ENCODE measurements at regions not wholly inside any gene's neighbourhood (a gene's known extent, or its start where the extent isn't known, plus 50 kb on each side); places are given as distances from the start of the nearest gene placed in this dataset.
A peak's percentile ranks its signal among the peaks of the same experiment; 100 is the strongest.

DNA sequence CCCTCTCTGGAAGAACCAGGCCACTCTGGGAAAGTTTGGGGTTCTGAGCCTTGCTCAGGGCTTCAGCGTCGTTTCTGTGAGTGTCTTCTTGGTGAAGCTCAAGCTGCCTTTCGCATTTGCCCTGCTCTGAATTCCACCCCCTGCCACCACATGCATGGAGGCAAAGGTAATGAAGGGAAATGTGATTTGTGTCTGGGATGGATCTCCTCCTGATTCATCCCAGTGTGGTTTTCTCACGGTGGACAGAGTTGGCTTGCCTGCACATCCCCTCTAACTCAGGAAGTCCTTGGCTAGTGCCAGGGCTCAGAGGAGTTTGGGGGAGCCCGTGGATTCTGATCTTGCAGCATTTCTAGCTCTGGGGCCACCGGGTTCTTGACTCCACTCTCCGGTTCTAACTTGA lies 173.6 kb upstream of the RAB4A start:
- no peak for DNase-seq

DNA sequence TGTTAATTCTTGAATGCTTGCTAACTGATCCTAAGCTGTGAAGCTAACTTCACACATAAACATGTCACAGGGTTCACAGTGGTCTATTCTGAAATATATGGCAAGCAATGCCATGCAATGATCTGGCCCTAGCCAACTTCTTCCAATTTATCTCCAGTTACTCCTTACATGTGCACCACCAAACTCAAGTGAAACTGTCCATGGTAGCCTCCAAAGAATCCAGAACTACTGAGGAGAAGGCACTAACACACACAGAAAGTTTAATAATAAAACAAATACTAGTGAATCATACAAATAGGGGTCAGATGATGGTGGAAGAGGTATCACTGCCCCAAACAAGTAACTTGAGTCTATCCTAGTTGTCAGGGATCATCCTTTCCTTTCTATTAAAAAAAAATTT lies 172.6 kb upstream of the RAB4A start:
- no peak for DNase-seq

DNA sequence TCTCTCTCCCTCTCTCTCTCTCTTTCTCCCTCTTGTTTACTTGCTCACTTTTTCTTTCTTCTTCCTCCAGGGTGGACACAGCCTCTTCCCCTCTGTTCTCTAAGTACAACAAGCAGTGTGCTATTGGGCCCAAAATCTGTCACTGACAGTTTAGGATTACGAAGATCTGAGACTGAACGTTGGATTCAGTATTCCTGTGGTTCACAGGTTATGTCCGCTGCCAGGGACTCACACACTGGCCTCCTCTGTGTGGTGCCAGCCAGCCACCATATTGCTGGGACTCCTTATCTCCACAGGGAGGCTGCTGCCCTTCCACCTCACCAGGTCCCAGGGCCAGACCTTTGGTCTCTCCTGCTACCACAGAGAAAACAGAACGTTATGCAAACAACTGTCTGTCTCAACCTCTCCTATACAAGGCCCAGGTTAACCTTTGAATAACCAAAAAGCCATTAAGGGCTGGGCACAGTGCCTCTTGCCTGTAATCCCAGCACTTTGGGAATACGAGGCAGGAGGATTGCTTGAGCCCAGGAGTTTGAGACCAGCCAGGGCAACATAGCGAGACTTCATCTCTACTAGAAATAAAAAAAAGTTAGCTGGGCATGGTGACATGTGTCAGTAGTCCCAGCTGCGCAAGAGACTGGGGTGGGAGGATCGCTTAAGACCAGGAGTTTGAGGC lies 171.9 kb upstream of the RAB4A start:
- no peak for DNase-seq

DNA sequence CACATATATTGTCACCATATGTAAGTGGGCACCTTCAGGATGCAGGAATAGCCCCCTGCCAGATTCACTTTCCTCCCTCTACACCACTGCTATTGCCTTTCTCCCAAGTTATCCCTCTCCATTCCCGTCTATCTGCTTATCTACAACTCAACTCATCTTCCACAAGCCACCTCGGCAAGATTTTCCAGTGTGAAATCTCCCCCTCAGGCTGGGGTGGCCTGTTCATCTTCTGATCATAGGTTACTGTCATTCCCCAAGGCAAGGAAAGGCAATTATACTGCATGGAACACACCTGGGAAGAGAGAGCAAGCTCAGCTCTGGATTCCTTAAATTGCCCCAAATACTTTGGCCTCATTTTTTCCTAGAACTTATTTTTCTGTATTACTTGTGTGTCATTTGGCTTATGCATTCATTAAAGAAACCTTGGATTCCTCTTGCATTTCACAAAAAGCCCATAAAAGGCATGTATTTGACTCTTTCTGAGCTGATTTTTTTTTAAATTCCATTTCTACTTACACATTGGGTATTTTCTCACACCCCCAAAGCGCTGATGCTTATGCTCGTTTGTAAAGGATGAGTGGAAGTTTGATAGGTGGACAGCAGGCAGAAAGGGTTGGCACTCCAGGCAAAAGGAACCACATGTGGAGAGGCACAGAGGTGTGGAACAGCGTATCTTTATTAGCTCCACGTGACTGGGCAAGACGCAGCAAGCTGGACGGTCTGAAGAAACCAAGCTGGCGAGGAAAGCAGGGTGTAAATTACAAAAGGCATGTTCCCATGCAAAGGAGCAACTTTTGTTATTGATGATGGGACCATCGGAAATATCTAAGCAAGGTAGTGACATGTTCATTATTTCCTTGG lies 169.7 kb upstream of the RAB4A start:
- DNase-seq: peak; percentile 46

DNA sequence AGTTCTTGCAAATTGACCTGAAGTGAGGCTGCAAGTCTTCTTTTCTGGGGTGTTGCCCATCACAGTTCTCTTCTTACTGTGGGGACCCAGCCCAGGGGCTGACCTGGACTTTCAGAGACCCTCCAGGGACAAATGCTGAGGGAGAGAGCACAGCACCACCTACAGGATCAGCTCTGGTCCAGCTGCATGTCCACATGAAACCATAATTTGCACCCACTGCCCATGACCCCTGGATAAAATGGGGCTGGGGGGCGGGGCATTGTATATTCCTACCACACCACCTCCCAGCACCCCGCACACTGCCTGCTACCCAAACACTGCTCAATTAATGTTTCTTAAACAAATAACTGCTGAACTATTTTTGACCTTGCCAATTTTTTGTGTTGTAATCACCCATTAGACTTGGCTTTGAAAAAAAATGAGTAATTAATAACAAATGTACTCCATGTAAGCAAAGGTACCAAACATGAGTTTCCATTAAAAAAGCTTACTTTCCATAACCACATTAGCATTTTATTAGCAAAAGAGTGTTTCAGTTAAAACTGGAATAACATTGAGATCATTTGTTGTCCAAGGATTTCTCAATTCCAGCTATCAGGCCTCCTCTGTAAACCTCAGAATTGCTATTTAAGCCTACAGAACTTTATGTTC lies 168.0 kb upstream of the RAB4A start:
- DNase-seq: no peak

DNA sequence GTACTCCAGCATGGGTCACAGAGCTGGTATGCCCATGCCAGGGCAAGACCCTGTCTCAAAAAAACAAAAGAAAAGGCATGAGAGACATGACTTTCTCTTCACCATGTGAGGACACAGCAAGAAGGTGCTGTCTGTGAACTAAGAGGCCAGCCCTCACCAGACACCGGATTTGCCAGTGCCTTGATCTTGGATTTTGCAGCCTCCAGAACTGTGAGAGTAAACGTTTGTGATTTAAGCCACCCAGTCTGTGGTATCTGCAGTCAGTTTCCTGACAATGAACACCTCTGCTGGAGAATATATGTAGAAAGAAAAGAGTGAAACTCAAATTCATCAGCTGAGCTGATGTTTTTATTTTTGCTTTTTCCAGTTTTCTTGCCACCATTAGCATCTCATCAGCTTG lies 166.3 kb upstream of the RAB4A start:
- no peak for DNase-seq

DNA sequence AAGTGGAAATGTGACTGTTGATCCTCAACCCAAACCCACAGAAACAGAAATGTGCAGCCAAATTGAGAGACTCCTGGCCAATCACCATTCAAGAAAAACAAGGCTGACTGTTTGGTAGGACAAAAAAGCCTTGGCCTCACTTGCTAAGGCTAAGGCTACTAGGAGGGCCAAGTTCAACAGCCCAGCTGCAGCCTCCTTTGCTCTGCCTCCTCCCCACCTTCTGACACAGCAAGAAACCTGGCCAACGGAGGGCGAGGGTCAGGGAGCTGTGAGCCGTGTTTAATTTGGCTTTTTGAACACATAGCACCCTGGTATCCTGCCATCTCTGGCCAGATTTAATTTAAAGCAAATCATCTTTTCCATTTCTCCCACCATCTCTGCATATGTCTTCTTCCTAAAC lies 165.8 kb upstream of the RAB4A start:
- DNase-seq: no peak

DNA sequence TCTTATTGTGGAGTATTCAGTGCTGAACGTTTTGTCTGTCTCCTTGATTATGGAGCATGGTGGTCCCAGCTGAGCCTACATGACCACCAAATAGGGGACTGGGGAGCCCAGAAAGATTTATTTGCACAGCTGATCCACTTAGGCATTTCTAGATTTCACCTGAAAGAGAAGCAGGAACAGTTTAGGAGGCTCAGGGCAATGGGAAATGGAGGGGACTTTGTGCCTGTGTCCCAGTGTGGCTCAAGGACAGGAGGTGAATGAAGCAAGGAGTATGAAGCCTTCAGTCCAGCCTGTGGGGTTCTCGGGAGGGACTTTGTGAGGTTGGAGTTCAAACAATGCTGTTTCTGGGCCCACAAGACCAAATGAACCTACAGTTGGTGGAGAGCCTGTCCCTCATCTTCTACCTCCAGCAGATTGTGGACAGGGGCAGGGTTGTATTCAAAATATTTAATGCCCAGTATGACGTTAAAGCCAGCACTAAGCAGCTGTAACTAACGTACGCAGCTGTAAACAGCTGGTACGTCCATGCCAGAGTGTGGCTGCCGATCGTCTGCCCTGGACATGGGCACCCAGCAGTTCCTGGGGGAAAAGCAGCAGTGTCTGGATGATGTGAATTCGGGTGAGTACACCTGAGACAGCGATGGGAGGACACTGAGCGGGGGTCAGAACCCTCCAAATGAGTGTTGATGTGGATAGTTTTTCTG lies 164.9 kb upstream of the RAB4A start:
- DNase-seq: no peak

DNA sequence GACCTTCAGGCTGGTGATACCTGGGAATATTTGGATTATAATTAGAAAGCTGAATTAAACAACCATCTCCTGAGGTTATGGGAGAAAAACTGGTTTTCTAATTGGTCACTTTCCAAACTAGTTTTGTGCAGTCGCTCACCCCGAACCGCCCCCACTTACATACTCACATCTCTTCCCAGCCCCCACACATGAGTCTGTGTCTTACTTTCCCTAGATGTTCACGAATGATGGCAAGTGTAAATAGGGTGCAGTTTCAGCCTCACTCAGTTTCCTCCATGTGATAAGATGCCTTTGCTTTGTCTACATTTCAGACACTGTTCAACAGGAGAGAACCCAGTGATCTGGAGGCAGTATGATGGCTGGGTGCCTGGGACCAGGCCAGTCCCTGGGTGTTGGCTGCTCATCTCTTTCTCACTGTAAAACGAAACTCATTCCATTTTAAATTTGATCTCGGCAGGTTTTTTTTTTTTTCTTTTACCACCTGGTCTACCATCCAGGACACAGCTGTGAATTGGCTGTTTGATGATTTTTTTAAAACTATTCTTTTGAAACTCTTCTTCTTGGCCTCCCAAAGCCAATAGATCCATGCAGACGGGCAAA lies 164.3 kb upstream of the RAB4A start:
- DNase-seq: no peak

DNA sequence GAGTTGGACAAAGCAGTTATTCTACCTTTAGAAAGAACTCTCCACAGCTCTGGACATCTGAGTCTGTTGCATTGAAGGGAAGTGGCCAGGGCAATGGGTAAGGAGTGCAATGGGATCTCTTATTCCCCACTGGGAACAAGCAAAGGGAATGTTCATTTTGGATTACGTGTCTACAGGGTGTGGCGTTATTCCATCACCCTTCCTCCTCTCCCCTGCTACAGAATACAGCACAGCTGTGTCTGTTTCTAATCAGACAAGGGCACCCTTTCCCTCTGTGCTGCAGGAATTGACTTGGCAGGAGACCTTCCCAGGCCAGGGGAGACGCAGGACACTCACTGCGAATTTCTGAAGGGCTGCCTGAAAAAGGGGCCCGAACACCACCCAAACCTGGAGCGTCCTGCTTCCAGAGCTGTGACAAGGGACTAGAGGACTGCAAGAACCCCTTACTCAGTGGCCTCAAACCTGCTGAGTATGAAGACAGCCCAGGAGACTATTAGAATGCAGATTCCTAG lies 163.6 kb upstream of the RAB4A start:
- peak; percentile 15 for DNase-seq

DNA sequence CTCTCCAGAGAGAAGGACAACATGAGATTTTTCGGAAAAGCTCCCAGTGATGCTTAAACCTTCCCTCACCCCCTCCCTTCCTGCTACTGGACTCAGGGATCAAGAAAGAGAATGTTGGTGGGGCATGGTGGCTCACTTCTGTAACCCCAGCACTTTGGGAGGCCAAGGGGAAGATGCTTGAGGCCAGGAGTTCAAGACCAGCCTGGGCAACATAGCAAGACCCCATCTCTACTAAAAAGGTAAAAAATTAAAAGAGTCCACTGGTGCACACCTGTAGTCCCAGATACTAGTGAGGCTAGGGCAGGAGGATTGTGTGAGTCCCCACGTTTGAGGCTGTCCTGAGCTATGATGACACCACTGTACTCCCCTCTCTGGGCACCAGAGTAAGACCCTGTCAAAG lies 162.9 kb upstream of the RAB4A start:
- no peak for DNase-seq

DNA sequence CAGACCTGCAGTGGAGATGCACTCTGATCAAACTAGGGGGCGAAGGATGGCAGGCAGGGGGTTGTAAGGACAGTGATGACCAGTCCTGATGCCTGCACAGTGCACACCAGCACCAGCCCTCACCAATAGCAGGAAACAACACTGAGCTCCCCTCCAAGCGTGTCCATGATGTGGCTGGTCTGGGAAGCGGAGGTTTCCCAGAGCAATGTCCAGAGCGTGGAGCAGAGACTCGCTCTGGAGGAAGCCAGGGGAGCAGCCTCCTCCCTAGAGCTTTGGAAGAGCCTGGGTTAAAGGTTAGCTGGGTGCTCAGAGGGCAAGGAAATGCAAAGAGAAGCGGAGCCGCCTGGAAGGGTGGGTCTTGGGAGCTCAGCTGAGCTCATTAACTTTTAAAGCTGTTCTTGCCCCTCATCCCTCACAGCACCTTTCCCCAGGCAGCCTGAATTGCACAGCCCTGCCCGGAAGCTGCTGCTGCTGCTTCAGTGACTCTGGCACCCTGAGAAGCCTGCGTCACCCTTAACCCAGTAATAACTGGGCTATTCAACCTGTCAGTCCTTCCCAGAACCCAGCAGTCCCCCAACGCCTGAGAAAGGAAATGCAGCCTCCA lies 162.2 kb upstream of the RAB4A start:
- no peak for DNase-seq

DNA sequence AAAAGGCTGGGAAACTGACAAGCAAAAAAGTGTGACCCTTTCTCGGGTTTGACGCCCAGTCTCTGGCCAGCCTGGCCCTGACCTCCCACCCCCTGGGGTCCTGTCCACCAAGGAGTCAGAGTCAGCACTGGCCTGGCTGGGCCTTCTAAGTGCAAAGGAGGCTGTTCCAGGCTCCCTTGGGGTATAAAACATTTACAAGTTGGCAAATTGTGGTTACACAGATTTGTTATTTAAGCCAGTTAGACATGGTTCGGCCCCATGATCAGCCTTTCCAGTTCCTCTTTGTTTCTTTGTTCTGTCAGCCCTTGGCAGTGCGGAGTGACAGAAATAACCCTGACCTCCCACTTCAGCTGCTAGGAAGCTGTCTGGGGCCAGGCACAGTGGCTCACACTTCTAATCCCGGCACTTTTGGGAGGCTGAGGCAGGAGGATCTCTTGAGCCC lies 161.6 kb upstream of the RAB4A start:
- no peak for DNase-seq

DNA sequence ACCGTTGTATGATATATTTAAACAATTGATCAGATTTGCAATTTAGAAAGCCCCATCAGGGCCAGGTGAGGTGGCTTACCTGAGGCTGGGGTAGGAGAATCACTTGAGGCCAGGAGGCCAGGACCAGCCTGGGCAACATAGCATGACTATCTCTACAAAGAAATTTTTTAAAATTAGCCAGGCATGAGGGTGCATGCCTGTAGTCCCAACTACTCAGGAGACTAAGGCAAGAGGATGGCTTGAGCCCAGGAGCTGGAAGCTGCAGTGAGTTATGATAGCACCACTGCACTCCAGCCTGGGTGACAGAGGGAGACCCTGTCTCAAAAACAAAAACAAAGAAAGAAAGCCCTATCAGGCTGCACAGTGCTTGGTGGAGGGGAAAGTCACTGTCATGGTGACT lies 159.9 kb upstream of the RAB4A start:
- DNase-seq: no peak

DNA sequence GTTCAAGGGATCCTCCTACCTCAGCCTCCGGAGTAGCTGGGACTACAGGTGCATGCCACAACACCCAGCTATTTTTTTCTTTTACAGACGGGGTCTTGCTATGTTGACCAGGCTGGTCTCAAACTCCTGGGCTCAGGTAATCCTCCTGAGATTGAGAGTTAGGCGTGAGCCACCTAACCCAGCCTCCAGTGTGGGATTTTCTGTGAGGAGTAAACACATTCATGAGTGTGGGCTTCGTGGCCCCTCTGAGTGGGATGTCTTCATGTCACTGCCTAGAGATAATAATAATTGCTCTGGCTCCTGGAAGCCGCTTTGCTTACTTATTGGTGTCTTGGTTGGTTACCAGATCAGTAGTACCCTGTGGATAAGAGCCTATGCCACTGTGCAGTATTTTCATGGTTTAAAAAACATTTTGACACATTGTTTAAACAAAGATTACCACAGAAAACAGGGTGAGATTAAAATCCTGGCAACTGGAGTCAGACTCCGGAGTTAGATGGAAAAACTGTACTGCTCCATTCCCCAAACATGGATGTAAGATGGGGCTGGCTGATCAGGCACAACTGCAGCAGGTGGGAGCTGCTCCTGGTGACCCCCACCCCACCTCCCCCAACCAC lies 159.1 kb upstream of the RAB4A start:
- DNase-seq: no peak

DNA sequence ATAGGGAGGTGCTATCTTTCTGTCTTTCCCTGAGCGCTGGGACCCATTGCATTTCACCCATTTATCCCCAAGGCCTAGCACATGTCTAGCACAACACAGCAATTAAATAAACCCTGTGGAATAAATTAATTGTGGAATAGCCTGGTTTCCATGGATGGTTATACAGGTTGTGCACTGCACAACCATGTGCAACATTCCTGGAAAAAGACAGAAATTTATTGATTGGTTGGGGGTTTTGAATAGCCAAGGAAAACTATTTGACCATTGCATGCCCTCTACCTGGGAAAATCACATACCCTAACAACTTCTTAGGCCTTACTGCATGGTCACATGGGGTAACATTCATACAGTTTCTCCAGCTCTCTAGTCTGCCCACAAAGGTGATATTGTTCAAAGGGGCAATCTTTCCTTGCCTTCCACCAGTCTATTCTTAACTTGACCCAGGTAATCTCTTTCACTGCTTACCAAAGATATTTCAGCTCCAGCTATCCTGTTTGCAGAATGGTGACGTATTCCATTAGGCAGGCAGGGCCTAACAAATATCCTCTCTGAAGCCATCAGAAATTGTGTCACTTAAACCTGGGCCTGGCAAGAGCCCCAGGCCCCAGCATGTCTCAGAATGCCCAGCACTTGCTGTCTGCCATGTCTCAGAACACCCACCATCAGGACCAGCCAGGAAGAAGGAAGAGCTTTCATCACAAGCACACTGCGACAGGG lies 157.9 kb upstream of the RAB4A start:
- DNase-seq: no peak

DNA sequence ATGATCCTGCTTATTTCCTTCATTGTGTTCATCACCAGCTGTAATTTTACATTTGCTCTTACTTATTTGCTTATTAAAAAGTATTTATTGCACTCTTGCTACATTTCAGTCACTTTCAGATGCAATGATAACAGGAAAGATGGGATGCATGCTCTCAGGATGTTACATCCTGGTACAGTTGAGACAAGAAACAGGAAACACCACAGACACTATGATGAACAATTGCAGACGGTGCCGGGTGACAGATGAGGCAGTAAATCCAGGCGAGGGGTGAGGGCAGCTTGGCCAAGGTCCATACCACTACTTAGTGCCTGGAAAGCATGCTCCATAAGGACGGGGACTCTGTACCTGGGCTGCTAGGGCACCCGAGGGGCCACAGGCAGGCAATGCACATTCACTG lies 156.6 kb upstream of the RAB4A start:
- peak; percentile 29 for DNase-seq

DNA sequence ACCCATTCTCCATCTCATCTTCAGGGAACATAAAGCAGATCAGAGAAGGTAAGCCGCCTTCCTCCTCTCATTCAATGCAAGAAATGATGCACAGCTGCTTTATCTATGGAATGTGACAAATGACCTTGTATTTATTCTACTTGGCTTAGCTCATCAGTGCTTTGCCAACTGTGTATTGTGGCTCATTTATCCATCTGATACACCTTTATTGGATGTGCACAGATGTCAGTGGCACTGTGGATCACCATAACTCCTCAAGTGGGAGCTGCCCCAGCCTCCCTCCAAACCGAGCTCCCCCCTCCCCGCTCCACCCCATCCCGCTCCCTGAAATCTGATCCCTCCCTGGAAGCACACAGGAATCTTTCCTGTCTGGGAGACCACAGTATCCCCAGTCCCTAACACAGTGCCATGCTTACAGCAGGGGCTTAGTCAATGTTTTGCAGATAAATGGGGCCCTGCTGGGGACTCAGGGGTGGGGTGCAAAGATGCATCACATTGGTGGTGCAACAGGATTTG lies 156.0 kb upstream of the RAB4A start:
- no peak for DNase-seq

DNA sequence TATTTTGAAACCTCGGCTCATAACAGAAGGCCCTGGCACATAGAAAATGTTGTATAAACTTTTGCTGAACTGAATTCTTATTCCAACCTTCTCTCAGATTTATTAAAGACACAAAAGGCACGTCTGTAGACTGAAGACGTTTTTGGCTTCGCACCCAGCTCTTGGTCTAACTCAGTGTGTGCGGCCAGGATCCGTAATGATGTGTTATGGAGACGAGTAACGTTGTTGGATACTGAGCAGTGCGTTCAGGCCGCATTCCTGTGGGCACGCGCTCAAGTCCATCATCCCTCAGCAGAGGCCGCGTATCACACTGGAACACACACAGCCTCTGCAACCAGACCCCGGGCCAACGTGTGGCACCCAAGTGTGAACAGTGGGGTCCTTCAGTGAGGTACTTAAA lies 154.8 kb upstream of the RAB4A start:
- no peak for DNase-seq

DNA sequence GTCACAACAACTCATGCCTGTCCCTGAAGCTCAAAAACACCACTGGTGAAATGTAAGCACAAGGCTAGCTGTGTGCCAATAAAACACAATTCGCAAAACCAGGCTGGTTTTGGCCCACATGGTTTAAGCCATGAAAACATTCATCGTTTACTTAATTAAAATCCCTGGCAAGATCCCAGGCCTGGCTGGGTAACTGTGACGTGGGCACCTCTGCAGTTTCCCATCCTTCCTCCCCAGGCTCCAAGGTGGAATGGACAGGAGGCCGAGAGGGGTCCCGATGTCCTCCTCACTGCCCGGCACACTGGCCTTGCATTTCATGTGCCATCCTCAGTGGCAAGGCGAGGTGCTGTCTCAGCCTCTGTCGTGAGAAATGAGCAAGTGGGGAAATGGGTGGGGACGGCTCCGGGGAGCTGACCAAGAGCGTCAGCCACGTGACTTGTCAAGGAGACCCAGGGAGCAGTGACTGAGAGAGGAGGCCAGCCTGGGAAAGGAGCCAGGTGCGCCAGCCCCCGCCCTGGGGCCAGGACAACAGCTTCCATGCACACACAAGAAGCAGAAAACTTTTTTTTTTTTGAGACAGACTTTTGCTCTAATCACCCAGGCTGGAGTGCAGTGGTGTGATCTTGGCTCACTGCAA lies 153.1 kb upstream of the RAB4A start:
- no peak for DNase-seq
